ENCODE measurements at regions not wholly inside any gene's neighbourhood (a gene's known extent, or its start where the extent isn't known, plus 50 kb on each side); places are given as distances from the start of the nearest gene placed in this dataset.

- TF ChIP-seq ZFP30 (CRISPR knock-in tag; IDR thresholded peaks at IDR 0.05) (no peak), TSHZ2 (CRISPR knock-in tag; IDR thresholded peaks at IDR 0.05) (no peak), ZNF565 (CRISPR knock-in tag; conservative IDR thresholded peaks at IDR 0.05; ENCODE audit: low read depth) (no peak)
Observed at GRCh38 chr12:12017798-12018197, 52.9 kb upstream of the BCL2L14 start.

GRCh38 chr12:12018454-12018853 is 52.3 kb upstream of the BCL2L14 start:
- TF ChIP-seq SNAI2 (CRISPR knock-in tag; IDR thresholded peaks at IDR 0.05) (0 out of 2 replicates have a peak, but pooled peaks have one; percentile 47), GLIS3 (CRISPR knock-in tag; IDR thresholded peaks at IDR 0.05) (no peak), CREB5 (CRISPR knock-in tag; IDR thresholded peaks at IDR 0.05; ENCODE audit: low read depth) (no peak), TCF4 (CRISPR knock-in tag; IDR thresholded peaks at IDR 0.05; ENCODE audit: borderline replicate concordance) (no peak)

More at GRCh38 chr12:12017798-12018197, 52.9 kb upstream of the BCL2L14 start:
- peak; percentile 30; the same call in 2 of the 3 replicates for ATAC-seq

GRCh38 chr12:12019881-12020280 is 50.9 kb upstream of the BCL2L14 start:
- TF ChIP-seq ARNTL (CRISPR knock-in tag; IDR thresholded peaks at IDR 0.05; ENCODE audit: borderline replicate concordance, low read depth) (no peak), PATZ1 (CRISPR knock-in tag; IDR thresholded peaks at IDR 0.05; ENCODE audit: borderline replicate concordance) (no peak), ESRRG (CRISPR knock-in tag; IDR thresholded peaks at IDR 0.05) (no peak), ZNF70 (CRISPR knock-in tag; IDR thresholded peaks at IDR 0.05) (no peak), BACH2 (CRISPR knock-in tag; IDR thresholded peaks at IDR 0.05; ENCODE audit: borderline replicate concordance) (no peak), CREB5 (CRISPR knock-in tag; IDR thresholded peaks at IDR 0.05; ENCODE audit: low read depth) (no peak), ZNF565 (CRISPR knock-in tag; conservative IDR thresholded peaks at IDR 0.05; ENCODE audit: low read depth) (no peak), ISL1 (CRISPR knock-in tag; IDR thresholded peaks at IDR 0.05) (no peak), OSR1 (CRISPR knock-in tag; IDR thresholded peaks at IDR 0.05) (no peak), POU6F1 (CRISPR knock-in tag; IDR thresholded peaks at IDR 0.05; ENCODE audit: borderline replicate concordance, low read depth) (no peak), CSRNP3 (CRISPR knock-in tag; IDR thresholded peaks at IDR 0.05) (no peak), TSHZ2 (CRISPR knock-in tag; IDR thresholded peaks at IDR 0.05) (no peak), ZC3H10 (CRISPR knock-in tag; IDR thresholded peaks at IDR 0.05) (no peak), RARB (CRISPR knock-in tag; IDR thresholded peaks at IDR 0.05) (no peak), ZFP3 (CRISPR knock-in tag; IDR thresholded peaks at IDR 0.05) (no peak)
- no peak for ATAC-seq

More at GRCh38 chr12:12018454-12018853, 52.3 kb upstream of the BCL2L14 start:
- ATAC-seq: peak; percentile 51

Measured in SK-N-SH treated with all-trans-retinoic acid at 6 μM for 48 hours (cell line).